Nephron progenitor cell (in vitro differentiated cells): ENCODE measurements at regions not wholly inside any gene's neighbourhood (a gene's known extent, or its start where the extent isn't known, plus 50 kb on each side); places are given as distances from the start of the nearest gene placed in this dataset.
"Not testable (repeated sequence)": the region's sequence is repeated elsewhere in the genome, so short reads cannot be mapped to it uniquely, and the experiment has no call there.

ENCODE experiments used
- DNase-seq: peaks from one replicate; pipeline ENCODE4 v3.0.0; 2021
- H3K27ac Mint-ChIP-seq: 2 replicates; pipeline ENCODE4 v1.8.0; 2021; ENCODE audit warnings: mild to moderate bottlenecking, moderate library complexity, mixed read lengths
- H3K27me3 Mint-ChIP-seq: 2 replicates; pipeline ENCODE4 v1.8.0; 2021; ENCODE audit warnings: mild to moderate bottlenecking, low read depth, mixed read lengths; ENCODE audit not compliant: poor library complexity
- H3K36me3 Mint-ChIP-seq: 2 replicates; pipeline ENCODE4 v1.8.0; 2021; ENCODE audit warnings: low read depth, mixed read lengths
- H3K4me1 Mint-ChIP-seq: 2 replicates; pipeline ENCODE4 v1.8.0; 2021; ENCODE audit warnings: mixed read lengths
- H3K4me3 Mint-ChIP-seq: 2 replicates; pipeline ENCODE4 v1.8.0; 2021; ENCODE audit warnings: mild to moderate bottlenecking, moderate library complexity, mixed read lengths
- H3K9me3 Mint-ChIP-seq: 2 replicates; pipeline ENCODE4 v1.8.0; 2021; ENCODE audit warnings: mild to moderate bottlenecking, moderate library complexity, mixed read lengths
- TF ChIP-seq, protein P1 (sequence below): fragments of 200-600 bp; sonication (generic); IDR thresholded peaks from 2 replicates; pipeline ENCODE4 v1.5.0; 2021; ENCODE audit warnings: antibody characterized with exemption

DNA sequence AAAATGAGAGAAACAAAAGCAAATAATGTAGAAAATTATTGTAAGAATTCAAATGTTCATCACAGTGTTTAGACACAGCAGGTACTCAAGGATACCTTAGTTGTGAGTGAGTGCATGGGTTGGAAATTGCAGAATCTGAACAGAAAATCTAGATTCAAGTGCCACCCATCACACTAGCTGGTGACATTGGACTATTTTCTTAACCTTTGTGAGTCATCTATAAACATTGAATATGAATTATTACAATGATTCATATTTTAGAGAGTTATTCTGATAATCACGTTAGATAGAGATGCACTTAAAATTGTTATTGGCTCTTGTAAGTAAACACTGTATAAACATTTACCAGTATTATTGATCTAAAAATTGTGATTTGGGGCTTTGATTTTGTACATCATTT is 1113.1 kb downstream of the STIM2 start:
- no peak for DNase-seq
- Mint-ChIP-seq H3K36me3 (no peaks in the 10 kb centered on the region), H3K27me3 (peaks cover 3% of the 10 kb centered on the region), H3K4me1 (no peaks in the 10 kb centered on the region), H3K9me3 (peaks cover 7% of the 10 kb centered on the region), H3K4me3 (no peak overlapping the region), H3K27ac (no peak overlapping the region)
- TF ChIP-seq, protein P1, sequence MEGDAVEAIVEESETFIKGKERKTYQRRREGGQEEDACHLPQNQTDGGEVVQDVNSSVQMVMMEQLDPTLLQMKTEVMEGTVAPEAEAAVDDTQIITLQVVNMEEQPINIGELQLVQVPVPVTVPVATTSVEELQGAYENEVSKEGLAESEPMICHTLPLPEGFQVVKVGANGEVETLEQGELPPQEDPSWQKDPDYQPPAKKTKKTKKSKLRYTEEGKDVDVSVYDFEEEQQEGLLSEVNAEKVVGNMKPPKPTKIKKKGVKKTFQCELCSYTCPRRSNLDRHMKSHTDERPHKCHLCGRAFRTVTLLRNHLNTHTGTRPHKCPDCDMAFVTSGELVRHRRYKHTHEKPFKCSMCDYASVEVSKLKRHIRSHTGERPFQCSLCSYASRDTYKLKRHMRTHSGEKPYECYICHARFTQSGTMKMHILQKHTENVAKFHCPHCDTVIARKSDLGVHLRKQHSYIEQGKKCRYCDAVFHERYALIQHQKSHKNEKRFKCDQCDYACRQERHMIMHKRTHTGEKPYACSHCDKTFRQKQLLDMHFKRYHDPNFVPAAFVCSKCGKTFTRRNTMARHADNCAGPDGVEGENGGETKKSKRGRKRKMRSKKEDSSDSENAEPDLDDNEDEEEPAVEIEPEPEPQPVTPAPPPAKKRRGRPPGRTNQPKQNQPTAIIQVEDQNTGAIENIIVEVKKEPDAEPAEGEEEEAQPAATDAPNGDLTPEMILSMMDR: no peak

DNA sequence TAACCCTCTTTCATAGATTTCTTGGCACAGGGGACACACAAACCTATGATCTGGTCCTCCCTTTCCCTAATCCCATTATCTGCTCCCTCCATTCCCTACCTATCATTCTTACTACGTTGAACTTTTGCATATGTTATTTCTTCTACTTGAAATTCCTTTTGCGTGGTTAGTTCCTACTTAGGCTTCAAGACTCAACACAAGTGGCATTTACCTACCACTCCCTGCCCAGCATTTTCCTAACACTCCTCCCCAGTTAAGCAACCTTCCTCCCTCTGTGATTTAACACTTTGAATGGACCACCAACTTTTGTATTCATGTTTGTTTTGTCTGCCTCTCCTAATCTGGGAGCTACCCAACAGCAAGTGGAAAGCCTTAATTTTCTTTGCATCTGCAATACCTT is 1113.7 kb downstream of the STIM2 start:
- Mint-ChIP-seq H3K27me3 (peaks cover 3% of the 10 kb centered on the region), H3K4me1 (no peaks in the 10 kb centered on the region), H3K4me3 (no peak overlapping the region), H3K9me3 (peaks cover 12% of the 10 kb centered on the region), H3K36me3 (no peaks in the 10 kb centered on the region), H3K27ac (no peak overlapping the region)
- no peak for DNase-seq
- TF ChIP-seq, protein P1: no peak

DNA sequence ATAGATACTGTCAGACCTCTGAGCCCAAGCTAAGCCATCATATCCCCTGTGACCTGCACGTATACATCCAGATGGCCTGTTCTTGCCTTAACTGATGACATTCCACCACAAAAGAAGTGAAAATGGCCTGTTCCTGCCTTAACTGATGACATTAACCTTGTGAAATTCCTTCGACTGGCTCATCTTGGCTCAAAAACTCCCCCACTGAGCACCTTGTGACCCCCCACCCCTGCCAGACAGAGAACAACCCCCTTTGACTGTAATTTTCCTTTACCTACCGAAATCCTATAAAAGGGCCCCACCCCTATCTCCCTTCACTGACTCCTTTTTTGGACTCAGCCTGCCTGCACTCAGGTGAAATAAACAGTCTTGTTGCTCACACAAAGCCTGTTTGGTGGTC is 1114.2 kb downstream of the STIM2 start:
- H3K4me1 Mint-ChIP-seq, H3K27me3 Mint-ChIP-seq, H3K36me3 Mint-ChIP-seq, H3K27ac Mint-ChIP-seq, H3K4me3 Mint-ChIP-seq, DNase-seq: not testable (repeated sequence)
- peaks cover 12% of the 10 kb centered on the region for H3K9me3 Mint-ChIP-seq

DNA sequence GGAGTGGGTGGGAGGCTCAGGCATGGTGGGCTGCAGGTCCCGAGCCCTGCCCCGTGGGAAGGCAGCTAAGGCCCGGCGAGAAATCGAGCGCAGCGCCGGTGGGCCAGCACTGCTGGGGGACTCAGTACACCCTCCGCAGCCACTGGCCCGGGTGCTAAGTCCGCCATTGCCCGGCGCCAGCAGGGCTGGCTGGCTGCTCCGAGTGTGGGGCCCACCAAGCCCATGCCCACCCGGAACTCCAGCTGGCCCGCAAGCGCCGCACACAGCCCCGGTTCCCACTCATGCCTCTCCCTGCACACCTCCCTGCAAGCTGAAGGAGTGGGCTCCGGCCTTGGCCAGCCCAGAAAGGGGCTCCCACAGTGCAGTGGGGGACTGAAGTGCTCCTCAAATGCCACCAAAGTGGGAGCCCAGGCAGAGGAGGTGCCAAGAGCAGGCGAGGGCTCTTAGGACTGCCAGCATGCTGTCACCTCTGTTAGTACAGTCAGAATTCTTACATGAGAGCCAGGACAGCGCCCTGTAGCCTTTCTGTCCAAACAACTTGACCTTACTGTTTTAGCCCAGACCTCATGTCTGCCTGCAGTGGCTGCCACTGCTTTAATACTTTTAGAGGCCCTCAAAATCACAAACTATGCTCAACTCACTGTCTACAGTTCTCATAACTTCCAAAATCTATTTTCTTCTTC is 1117.9 kb downstream of the STIM2 start:
- H3K27me3 Mint-ChIP-seq, H3K4me3 Mint-ChIP-seq, H3K27ac Mint-ChIP-seq, H3K4me1 Mint-ChIP-seq, DNase-seq, H3K36me3 Mint-ChIP-seq: not testable (repeated sequence)
- peaks cover 12% of the 10 kb centered on the region for H3K9me3 Mint-ChIP-seq

DNA sequence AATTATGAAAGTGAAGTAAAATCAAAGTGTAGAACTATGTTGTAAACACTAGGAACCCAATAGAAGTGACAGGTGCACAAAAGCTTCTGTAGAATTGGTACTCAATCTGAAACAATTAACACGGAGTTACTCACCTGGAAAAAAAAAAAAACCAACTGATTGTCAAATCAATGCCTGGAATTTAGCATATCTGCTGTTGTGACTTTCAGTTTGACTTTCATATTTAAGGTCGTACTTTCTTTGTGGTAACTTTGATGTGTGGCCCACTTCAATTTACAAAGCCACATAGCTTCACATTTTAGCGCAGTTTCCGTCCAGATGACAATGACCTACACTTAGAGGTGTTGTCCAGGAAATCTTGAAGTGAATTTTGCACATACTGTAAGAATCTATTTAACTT is 1124.9 kb downstream of the STIM2 start:
- Mint-ChIP-seq H3K27me3 (no peaks in the 10 kb centered on the region), H3K4me1 (no peaks in the 10 kb centered on the region), H3K27ac (no peak overlapping the region), H3K9me3 (no peaks in the 10 kb centered on the region), H3K4me3 (no peak overlapping the region), H3K36me3 (no peaks in the 10 kb centered on the region)
- DNase-seq: no peak
- TF ChIP-seq, protein P1: no peak

DNA sequence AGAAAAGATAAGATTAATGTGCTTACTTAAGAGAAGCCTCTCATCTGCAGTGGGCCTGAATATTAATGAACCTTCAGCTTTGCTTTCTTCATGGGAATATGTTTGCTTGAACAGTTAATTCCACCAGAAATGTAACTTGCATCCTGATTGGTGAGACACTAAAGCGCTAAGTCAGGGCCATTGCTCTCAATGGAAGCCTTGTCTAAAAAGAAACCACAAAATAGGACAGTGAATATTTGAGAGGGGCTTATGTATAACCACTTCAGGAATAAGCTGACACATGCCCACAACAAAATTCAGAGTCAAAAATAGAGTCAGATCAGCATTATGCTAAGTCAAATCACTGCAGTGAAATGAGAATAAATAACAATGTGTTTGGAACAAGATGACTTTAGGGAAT is 1125.8 kb downstream of the STIM2 start:
- Mint-ChIP-seq H3K4me3 (no peak overlapping the region), H3K36me3 (no peaks in the 10 kb centered on the region), H3K27ac (no peak overlapping the region), H3K9me3 (no peaks in the 10 kb centered on the region), H3K27me3 (no peaks in the 10 kb centered on the region), H3K4me1 (no peaks in the 10 kb centered on the region)
- TF ChIP-seq, protein P1: no peak
- DNase-seq: no peak

DNA sequence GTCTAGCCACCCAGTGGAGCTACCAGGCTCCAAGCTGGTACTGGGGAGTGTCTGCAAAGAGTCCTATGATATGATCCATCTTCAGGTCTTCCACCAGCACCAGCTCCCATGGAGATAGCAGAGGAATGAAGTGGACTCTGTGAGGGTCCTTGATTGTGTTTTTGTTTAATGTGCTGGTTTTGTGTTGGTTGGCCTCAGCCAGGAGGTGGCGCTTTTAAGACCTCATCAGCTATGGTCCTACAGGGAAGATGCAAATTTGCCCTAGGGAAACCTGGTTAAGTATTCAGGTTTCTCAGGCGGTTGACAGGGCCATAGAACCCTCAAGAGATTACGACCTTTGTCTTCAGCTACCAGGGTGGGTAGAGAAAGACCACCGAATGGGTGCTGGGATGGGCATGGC is 1141.1 kb downstream of the STIM2 start:
- Mint-ChIP-seq H3K4me3 (no peak overlapping the region), H3K4me1 (no peaks in the 10 kb centered on the region)
- TF ChIP-seq, protein P1: no peak

More for the DNA sequence above, 1141.1 kb downstream of the STIM2 start:
- no peaks in the 10 kb centered on the region for H3K36me3 Mint-ChIP-seq
- H3K9me3 Mint-ChIP-seq: no peaks in the 10 kb centered on the region
- H3K27ac Mint-ChIP-seq: no peak overlapping the region
- DNase-seq: no peak
- no peaks in the 10 kb centered on the region for H3K27me3 Mint-ChIP-seq
